ENCODE measurements at regions not wholly inside any gene's neighbourhood (a gene's known extent, or its start where the extent isn't known, plus 50 kb on each side); places are given as distances from the start of the nearest gene placed in this dataset.

DNA sequence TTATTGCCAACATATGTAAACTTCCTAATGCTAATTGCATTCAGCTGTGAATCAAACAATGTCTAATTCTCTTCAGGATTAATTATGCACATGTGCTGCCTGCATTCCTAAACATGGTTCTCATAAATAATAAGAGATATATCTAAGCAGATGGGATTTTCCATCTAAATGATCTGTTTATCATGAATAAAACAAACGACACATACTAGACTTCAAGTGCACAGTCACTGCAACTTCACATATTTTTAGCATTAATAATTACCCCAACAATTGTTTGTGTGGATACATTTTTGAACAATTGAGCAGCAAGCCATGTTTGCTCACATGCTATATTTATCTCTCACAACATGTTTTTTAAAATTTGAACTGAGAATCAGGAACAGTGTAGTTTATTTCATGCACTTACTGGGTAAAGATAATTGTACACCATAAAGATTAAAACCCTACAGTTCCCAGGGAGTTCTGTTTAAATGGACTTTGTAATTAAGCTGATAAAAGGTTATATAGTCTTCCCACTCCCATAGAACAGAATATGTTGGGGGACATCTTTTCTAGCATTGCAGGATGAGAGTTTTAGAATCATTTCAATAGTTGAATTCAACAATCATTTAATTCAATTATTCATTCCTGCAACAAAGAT is 378.5 kb downstream of the MDFIC start:
- Histone ChIP-seq H3K4me1 (replicated peaks in 1 of 2; ENCODE audit: control insufficient read depth in 2 of 2, insufficient read depth in 2 of 2, low read length in 2 of 2) (no peaks in the 10 kb centered on the region), H3K4me3 (no peak overlapping the region), H3K9me3 (replicated peaks; ENCODE audit: control insufficient read depth, insufficient read depth, low read depth, low read length) (no peaks in the 10 kb centered on the region; the same call in 1 of the 2 replicates), H4K20me1 (replicated peaks; ENCODE audit: control insufficient read depth, insufficient read depth, low read length) (no peaks in the 10 kb centered on the region), H2AFZ (ENCODE audit: low read depth, low read length) (no peak overlapping the region), H3K79me2 (ENCODE audit: control insufficient read depth, insufficient read depth, low read length) (no peaks in the 10 kb centered on the region), H3K27ac (ENCODE audit: extremely low read depth, low read depth, low read length) (no peak overlapping the region), H3K9me1 (ENCODE audit: control insufficient read depth, insufficient read depth, low read length) (no peaks in the 10 kb centered on the region), H3K27me3 (ENCODE audit: control insufficient read depth in 2 of 2, insufficient read depth in 2 of 2, low read length in 2 of 2) (no peaks in the 10 kb centered on the region), H3K4me2 (ENCODE audit: insufficient read depth, low read length) (no peak overlapping the region), H3K9ac (ENCODE audit: insufficient read depth in 1 of 2, low read depth in 2 of 2, low read length in 2 of 2) (no peak overlapping the region), H3K36me3 (ENCODE audit: control insufficient read depth, insufficient read depth, low read length) (no peaks in the 10 kb centered on the region)
- ChIA-PET CTCF (ENCODE audit: low intra/inter-chr PET ratio) (no interaction called here), POLR2A (no interaction called here)
- no TSS peak for BruUV-seq (replicated peaks)
- in situ Hi-C loops (cut with MboI), result no loop called here
- intact Hi-C loops (cut with micrococcal nuclease), result no loop called here
- 0% methylated on average over 1 of the region's 1 CpG for WGBS (ENCODE audit: insufficient coverage, low coverage, missing lambda C conversion rate)
- no peak for FAIRE-seq
- DNase-seq (ENCODE audit: extremely low read depth in 1 of 4, low spot score in 3 of 4), result no peak
- no peak for ATAC-seq
- TF ChIP-seq HNRNPL (IDR thresholded peaks at IDR 0.05; ENCODE audit: low read depth, low read length) (no peak), HNRNPLL (IDR thresholded peaks at IDR 0.05; ENCODE audit: low read depth, low read length, poor library complexity, severe bottlenecking) (no peak), KDM2B (CRISPR knock-in tag; IDR thresholded peaks at IDR 0.05) (no peak), XRCC5 (IDR thresholded peaks at IDR 0.05; ENCODE audit: low read depth, low read length) (no peak)
- TF ChIP-seq, protein P1, sequence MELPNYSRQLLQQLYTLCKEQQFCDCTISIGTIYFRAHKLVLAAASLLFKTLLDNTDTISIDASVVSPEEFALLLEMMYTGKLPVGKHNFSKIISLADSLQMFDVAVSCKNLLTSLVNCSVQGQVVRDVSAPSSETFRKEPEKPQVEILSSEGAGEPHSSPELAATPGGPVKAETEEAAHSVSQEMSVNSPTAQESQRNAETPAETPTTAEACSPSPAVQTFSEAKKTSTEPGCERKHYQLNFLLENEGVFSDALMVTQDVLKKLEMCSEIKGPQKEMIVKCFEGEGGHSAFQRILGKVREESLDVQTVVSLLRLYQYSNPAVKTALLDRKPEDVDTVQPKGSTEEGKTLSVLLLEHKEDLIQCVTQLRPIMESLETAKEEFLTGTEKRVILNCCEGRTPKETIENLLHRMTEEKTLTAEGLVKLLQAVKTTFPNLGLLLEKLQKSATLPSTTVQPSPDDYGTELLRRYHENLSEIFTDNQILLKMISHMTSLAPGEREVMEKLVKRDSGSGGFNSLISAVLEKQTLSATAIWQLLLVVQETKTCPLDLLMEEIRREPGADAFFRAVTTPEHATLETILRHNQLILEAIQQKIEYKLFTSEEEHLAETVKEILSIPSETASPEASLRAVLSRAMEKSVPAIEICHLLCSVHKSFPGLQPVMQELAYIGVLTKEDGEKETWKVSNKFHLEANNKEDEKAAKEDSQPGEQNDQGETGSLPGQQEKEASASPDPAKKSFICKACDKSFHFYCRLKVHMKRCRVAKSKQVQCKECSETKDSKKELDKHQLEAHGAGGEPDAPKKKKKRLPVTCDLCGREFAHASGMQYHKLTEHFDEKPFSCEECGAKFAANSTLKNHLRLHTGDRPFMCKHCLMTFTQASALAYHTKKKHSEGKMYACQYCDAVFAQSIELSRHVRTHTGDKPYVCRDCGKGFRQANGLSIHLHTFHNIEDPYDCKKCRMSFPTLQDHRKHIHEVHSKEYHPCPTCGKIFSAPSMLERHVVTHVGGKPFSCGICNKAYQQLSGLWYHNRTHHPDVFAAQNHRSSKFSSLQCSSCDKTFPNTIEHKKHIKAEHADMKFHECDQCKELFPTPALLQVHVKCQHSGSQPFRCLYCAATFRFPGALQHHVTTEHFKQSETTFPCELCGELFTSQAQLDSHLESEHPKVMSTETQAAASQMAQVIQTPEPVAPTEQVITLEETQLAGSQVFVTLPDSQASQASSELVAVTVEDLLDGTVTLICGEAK (IDR thresholded peaks at IDR 0.05), result no peak
- TF ChIP-seq, protein P1 (CRISPR knock-in tag; IDR thresholded peaks at IDR 0.05), result no peak
- TF ChIP-seq, protein P2, sequence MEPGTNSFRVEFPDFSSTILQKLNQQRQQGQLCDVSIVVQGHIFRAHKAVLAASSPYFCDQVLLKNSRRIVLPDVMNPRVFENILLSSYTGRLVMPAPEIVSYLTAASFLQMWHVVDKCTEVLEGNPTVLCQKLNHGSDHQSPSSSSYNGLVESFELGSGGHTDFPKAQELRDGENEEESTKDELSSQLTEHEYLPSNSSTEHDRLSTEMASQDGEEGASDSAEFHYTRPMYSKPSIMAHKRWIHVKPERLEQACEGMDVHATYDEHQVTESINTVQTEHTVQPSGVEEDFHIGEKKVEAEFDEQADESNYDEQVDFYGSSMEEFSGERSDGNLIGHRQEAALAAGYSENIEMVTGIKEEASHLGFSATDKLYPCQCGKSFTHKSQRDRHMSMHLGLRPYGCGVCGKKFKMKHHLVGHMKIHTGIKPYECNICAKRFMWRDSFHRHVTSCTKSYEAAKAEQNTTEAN (CRISPR knock-in tag; IDR thresholded peaks at IDR 0.05), result no peak
